Activated naive CD4-positive, alpha-beta T cell treated with anti-CD3 and anti-CD28 coated beads, Interleukin-2, amount 50 U/mL, for 24 hours (primary cell): ENCODE measurements at regions not wholly inside any gene's neighbourhood (a gene's known extent, or its start where the extent isn't known, plus 50 kb on each side); places are given as distances from the start of the nearest gene placed in this dataset.

ENCODE experiments used
- H3K27ac Mint-ChIP-seq: one replicate; pipeline ENCODE4 v1.8.0; 2021; ENCODE audit warnings: mild to moderate bottlenecking, mixed read lengths
- H3K27me3 Mint-ChIP-seq: one replicate; pipeline ENCODE4 v1.8.0; 2021; ENCODE audit warnings: mixed read lengths
- H3K36me3 Mint-ChIP-seq: one replicate; pipeline ENCODE4 v1.8.0; 2021; ENCODE audit warnings: mixed read lengths
- H3K4me1 Mint-ChIP-seq: one replicate; pipeline ENCODE4 v1.8.0; 2021; ENCODE audit warnings: mixed read lengths
- H3K4me3 Mint-ChIP-seq: one replicate; pipeline ENCODE4 v1.8.0; 2021; ENCODE audit warnings: mild to moderate bottlenecking, mixed read lengths
- H3K9me3 Mint-ChIP-seq: one replicate; pipeline ENCODE4 v1.8.0; 2021; ENCODE audit warnings: mixed read lengths

DNA sequence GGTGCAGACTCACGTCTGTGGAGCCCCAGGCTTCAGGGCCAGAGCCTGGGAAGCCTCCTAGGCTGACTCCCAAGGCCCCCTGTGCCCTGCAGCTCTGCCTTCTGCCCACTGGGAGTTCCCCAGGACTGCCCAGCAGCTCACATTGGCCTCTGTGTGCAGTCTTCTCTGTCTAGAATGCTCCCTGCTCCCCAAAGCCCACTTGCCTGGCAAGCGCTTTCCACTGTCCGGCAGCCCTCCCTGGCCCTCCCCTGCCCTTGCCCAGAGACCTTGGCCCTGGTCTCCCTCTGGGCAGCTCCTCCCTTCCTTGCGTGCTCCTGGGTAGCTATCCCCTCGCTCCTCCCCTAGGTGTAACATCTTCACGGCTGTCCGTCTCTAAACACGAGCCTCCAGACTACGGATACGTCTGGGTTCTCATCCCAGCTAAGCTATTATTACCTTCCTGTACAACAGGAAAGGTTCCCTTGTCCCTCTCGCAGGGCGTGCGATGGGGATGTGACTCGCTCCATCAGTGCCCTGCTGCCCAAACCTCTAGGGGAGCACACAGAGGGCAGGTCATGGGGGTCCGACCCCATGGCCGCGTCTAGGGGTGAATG lies 325.5 kb upstream of the RTL1 start:
- H3K27ac Mint-ChIP-seq, result no peak overlapping the region
- H3K4me1 Mint-ChIP-seq, result no peaks in the 10 kb centered on the region
- no peaks in the 10 kb centered on the region for H3K36me3 Mint-ChIP-seq
- no peak overlapping the region for H3K4me3 Mint-ChIP-seq
- no peaks in the 10 kb centered on the region for H3K9me3 Mint-ChIP-seq
- peaks cover 2% of the 10 kb centered on the region for H3K27me3 Mint-ChIP-seq

DNA sequence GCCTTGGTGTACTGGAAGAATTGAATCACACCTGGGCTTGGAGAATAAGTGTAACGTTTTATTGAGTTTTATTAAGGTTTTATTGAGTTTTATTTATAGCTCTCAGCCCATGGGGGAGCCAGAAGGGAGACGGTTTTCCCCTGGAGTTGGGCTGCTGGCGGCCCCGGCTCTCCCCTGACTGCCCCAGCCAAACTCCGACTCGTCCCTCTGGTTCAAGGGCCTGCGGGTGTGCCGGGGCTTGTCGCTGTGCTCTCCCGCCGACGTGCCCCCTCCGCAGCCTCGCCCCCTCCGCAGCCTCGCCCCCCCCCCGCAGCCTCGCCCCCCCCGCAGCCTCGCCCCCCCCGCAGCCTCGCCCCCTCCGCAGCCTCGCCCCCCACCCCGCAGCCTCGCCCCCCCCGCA lies 326.1 kb upstream of the RTL1 start:
- Mint-ChIP-seq H3K36me3 (no peaks in the 10 kb centered on the region), H3K27me3 (peaks cover 3% of the 10 kb centered on the region), H3K27ac (no peak overlapping the region)

DNA sequence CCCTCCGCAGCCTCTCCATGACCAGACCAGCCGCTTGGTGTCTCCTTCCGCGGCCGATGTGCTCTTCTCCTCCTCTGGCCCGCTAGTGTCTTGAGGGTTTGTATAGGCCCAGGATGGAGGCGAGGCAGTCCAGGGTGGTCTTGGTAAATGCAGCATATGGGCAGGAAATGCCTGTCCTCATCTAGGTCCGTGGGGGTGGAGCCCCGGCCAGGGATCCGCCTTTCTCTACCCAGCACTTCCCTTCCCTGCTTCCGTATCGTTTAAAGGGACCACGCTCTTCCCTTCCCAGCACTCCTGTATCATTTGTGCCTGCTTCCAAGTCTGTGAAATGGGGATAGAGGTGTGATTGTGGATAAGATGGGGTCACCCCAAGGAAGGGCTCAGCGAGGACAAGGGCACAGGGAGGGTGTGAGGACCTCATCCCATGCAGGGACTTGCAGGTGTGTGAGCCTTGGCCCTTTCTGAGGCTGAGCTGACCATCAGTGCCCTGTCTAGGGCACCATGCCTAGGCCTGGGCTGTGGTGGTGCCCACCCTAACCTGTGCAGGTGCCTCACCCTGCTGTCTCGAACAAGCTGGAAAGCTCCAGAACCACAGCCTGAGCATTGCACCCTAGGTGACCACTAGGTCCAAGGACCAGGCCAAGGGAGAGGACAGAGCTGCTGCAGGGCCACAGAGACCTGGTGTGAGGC lies 326.8 kb upstream of the RTL1 start:
- no peak overlapping the region for H3K27ac Mint-ChIP-seq

More for the DNA sequence above, 326.1 kb upstream of the RTL1 start:
- no peaks in the 10 kb centered on the region for H3K4me1 Mint-ChIP-seq
- H3K4me3 Mint-ChIP-seq, result no peak overlapping the region
- H3K9me3 Mint-ChIP-seq, result no peaks in the 10 kb centered on the region

DNA sequence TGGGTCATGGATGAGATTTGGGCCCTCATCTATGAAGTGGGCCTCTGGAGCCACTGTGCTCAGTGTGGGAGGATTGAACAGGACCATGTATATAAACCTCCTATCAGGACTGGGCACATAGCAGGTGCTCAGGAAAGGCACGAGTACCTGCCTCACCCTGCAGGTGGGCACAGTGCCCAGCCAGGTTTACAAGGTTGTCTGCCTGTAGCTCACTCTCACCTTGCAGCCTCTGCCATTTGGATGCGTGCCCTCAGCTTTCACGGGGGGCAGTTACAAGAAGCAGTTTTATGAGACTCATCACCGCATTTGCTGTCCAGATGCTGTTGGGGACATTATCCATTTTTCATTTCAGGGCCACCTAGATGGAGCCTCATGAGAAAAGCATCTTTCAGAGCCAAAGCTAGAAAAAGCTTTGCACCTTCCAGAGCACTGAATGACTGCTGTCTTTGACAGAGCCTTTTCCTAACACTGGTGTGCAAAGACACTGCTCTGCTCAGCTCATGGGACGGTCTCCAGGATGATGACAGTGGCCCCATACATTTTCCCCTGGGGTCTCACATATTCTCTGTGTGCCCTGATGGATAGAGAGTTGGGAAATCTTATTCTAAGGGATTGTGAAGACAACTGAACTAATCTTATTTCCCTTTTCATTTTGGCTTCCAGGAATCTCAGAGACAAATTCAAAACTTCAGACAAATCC lies 327.5 kb upstream of the RTL1 start:
- no peaks in the 10 kb centered on the region for H3K36me3 Mint-ChIP-seq
- H3K9me3 Mint-ChIP-seq, result no peaks in the 10 kb centered on the region
- peaks cover 4% of the 10 kb centered on the region for H3K27me3 Mint-ChIP-seq
- H3K27ac Mint-ChIP-seq, result no peak overlapping the region
- no peaks in the 10 kb centered on the region for H3K4me1 Mint-ChIP-seq
- H3K4me3 Mint-ChIP-seq, result no peak overlapping the region

More for the DNA sequence above, 326.8 kb upstream of the RTL1 start:
- H3K9me3 Mint-ChIP-seq, result no peaks in the 10 kb centered on the region
- peaks cover 4% of the 10 kb centered on the region for H3K27me3 Mint-ChIP-seq
- H3K4me3 Mint-ChIP-seq, result no peak overlapping the region
- H3K36me3 Mint-ChIP-seq, result no peaks in the 10 kb centered on the region
- H3K4me1 Mint-ChIP-seq, result no peaks in the 10 kb centered on the region

DNA sequence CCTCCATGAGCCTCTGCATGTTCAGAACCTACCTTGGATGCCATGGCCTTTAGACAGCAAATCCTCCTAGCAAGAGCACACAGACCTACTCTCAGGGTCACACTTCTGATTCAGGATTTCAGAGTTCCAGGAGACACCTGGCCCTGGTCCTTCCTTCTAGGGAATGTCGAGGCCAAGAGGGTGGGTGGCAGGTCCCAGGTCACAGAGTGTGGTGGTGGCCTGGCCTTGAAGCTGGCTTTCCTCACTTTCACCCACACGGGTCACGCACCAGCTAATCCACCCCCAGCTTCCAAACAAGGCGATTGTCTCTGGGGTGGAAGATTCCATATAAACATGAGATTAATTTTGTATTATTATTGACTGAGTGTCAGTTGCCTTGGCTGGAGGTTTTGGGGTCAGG lies 328.3 kb upstream of the RTL1 start:
- Mint-ChIP-seq H3K36me3 (no peaks in the 10 kb centered on the region), H3K4me3 (no peak overlapping the region), H3K27me3 (peaks cover 4% of the 10 kb centered on the region), H3K27ac (no peak overlapping the region), H3K4me1 (no peaks in the 10 kb centered on the region), H3K9me3 (no peaks in the 10 kb centered on the region)

DNA sequence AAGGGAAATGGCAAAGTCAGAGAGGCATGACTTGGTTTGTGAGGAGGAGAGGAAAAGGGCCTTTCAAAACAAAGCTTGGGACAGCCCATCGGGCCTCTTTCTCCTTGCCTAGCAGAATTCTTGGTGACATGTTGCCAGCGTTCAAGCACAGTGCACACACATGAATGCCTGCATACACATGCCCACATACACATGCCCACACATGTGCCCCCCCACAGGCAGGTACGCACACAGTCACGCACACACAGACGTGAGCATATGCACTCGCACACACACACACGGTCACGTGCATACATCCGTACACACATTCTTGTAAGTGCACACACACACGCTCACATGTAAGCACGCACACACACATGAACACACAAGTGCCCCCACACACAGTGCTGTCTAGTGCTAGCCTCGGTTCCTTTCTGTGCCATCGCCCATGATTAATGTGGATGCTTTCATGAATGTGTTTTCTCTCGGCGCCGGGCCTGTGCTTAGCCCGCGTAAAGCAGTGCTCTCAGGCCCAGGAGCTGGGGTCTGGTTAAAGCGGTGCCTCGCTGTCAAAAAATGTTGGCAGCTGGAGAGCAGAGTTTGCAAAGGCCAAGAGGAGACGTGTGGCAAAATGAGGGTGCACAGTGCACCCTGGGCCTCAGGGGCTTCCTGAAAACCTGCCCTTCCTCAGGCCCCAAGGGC lies 328.8 kb upstream of the DIO3 start:
- Mint-ChIP-seq H3K9me3 (no peaks in the 10 kb centered on the region), H3K4me3 (no peak overlapping the region), H3K27me3 (peaks cover 4% of the 10 kb centered on the region), H3K4me1 (no peaks in the 10 kb centered on the region), H3K36me3 (no peaks in the 10 kb centered on the region), H3K27ac (no peak overlapping the region)

DNA sequence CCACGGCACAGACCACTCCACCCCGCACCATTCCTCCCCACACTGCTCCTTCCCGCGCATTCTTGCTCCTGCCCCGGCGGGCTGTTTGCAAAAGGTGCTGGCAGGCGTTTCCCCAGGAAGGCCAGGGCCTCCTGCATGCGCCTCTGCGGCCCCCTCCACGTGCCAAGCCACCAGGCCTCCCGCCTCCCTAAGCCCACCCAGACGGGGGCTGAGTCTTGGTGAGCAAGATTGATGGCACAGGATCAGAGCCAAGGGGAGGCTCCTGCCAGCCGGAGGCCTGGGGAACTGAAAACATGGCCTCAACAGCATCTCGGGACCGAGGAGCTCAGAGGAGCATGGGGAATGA lies 328.3 kb upstream of the DIO3 start:
- no peak overlapping the region for H3K27ac Mint-ChIP-seq
- no peaks in the 10 kb centered on the region for H3K36me3 Mint-ChIP-seq
- H3K27me3 Mint-ChIP-seq, result peaks cover 4% of the 10 kb centered on the region
- no peak overlapping the region for H3K4me3 Mint-ChIP-seq
- no peaks in the 10 kb centered on the region for H3K4me1 Mint-ChIP-seq
- H3K9me3 Mint-ChIP-seq, result no peaks in the 10 kb centered on the region

DNA sequence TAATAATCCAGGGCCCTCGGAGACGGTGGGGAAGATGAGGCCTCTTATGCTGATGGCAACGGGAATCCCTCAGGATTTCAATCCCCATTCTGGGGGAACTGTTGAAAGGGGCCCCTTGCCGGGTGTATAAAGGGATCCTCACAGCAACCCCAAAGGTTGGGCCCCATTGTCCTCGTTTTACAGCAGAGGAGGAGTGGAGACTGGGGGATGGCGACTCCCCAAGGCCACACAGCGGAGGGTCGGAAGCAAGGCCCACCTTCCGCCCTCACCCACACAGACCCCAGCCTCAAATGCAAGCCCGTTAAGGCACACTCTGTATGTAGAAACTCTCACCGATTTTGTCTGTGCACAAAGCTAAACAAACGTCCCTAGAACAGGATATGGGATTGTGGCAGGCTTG lies 327.9 kb upstream of the DIO3 start:
- Mint-ChIP-seq H3K27ac (no peak overlapping the region), H3K27me3 (peaks cover 4% of the 10 kb centered on the region), H3K36me3 (no peaks in the 10 kb centered on the region), H3K4me1 (no peaks in the 10 kb centered on the region), H3K4me3 (no peak overlapping the region), H3K9me3 (no peaks in the 10 kb centered on the region)

DNA sequence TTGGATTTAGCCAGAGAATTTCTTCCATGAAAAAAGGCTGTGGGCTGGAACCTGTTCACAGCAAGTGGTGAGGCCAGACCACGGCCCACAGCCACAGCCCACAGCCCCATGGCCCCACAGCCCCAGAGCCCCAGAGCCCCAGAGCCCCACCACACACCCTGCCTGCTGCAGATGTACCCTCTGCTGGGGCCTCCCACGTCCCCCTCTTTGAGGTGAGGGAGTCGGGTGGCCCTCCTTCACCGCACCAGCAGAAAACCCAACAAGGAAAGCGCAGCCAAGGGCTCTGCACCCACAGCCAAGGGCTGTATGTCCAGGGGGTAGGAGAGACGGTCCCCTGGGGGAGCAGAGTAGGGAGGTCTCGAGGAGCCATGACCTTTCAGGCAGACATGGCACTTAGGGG lies 327.5 kb upstream of the DIO3 start:
- Mint-ChIP-seq H3K27ac (no peak overlapping the region), H3K4me1 (no peaks in the 10 kb centered on the region), H3K36me3 (no peaks in the 10 kb centered on the region), H3K27me3 (peaks cover 4% of the 10 kb centered on the region), H3K9me3 (no peaks in the 10 kb centered on the region), H3K4me3 (no peak overlapping the region)

DNA sequence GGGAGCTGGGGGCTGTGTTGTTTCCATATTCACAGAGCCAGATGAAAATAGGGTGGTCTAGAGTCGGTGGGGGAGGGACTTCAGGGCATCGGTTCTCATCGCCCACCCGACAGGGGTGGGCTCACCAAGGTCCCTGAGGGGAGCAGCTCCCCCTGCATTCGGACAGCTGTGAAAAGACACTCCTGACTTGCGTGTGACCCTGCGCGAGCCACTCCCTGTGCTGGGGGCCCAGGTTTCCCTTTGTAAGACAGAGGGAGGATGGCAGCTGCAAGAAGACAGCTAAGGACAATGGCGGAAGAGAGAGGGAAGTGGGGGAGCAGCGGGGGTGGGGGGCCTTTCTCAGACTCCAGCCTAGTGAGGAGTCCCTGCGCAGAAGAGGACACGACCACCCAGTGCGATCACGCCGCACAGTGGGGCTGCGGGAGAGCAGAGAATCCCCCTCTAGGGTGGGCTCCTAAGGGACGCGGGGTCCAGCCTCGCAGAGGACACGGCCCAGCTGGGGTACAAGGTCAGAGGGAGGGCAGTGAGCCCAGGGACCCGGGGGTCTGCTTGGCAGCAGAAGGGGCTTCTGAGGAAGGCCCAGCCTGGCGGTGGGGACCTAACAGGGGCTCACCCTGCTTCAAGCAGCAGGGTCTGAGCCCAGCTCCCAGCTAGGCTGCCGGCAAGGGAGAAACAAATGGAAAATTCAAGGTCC lies 326.9 kb upstream of the DIO3 start:
- Mint-ChIP-seq H3K27me3 (peaks cover 4% of the 10 kb centered on the region), H3K4me1 (no peaks in the 10 kb centered on the region), H3K4me3 (no peak overlapping the region), H3K36me3 (no peaks in the 10 kb centered on the region), H3K9me3 (no peaks in the 10 kb centered on the region), H3K27ac (no peak overlapping the region)

DNA sequence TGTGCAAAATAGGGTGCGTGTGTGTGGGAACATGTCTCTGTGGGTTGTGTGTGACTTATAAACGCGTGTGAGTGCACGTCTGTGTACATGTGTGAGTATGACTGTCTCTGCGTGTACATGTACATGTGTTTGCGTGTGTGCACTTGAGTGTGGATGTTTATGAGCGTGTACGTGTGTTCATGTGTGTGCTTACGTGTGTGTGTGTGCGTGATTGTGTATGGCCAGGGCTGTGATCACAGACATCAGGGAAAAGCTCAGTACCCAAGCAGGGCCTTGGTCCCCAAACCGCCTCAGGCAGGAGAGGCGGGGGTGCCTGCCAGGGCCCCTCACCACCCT lies 326.3 kb upstream of the DIO3 start:
- Mint-ChIP-seq H3K4me1 (no peaks in the 10 kb centered on the region), H3K36me3 (no peaks in the 10 kb centered on the region), H3K27ac (no peak overlapping the region)

DNA sequence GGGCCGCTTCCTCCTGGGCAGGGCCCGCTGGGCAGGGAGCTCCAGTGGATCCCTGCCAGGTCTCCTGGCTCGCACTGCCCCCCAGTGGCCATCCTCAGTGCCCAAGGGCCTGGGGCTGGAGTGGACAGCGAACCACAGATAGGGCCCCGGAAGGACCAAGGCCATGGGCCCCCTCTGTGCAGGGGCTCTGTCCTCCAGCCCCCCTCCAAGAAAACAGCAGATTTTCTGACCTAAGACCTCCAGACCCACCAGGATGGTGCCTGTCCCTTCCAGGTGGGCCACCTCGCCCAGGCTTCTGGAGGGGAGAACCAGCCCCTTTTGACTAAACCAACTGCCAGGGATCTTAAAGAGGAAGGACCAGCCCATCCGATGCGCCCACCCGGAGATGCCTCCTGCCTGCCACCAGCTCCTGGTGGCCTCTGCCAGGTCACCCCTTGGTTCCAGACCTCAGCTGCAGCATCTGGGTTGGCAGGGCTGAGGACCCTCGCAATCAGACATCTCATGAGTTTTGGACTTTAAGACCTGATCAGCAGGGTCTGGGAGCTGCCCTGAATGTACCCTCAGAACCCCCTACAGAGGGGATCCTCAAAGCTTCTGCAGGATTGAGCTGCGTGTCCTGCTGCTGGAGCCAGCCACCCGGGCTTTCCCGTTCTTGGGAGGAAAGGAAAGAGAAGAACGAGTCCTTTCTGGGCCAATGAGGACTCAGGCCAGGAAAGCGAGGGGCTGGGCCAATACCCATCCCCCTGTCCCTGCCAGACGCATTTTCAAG lies 325.8 kb upstream of the DIO3 start:
- Mint-ChIP-seq H3K9me3 (no peaks in the 10 kb centered on the region), H3K4me1 (no peaks in the 10 kb centered on the region), H3K27ac (no peak overlapping the region), H3K4me3 (no peak overlapping the region), H3K27me3 (peaks cover 4% of the 10 kb centered on the region), H3K36me3 (no peaks in the 10 kb centered on the region)

More for the DNA sequence above, 326.3 kb upstream of the DIO3 start:
- Mint-ChIP-seq H3K4me3 (no peak overlapping the region), H3K9me3 (no peaks in the 10 kb centered on the region), H3K27me3 (peaks cover 4% of the 10 kb centered on the region)

DNA sequence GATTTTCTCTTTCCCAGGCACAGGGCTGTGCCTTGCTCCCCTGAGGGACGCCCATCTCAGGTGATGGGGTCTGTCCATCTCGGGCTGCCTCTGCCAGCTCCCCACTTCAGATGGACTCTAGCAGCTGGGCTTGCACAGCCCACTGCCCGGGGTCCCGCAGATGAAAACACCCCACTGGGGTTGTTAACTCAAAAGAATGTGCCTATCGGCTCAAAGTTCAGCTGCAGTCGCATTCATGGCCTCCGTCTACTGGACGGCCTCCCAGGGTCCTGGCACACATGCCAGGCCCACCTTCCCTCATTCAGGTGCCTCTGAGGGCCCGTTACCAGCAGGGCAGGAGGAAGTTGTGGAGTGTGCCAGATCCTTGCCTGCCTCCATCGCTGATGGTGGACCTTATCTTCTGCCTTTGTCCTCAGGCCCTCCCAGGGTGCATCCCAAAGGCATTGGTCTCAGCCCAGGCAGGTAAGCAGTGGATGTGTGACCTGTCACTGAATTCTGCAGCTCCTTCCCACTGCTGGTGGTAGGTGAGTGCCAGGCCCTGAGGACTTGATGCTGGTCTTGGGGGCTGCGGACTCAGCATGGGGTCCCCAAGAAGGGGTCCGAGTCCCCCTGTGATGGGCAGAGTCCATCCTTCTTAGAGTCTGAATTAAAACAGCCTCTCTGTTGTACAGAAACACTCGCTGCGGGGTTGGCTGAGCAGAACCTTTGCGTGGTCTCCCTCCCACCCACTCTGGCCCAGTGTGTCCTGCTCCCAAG lies 324.6 kb upstream of the DIO3 start:
- H3K4me1 Mint-ChIP-seq, result no peaks in the 10 kb centered on the region
- no peak overlapping the region for H3K4me3 Mint-ChIP-seq
- H3K27me3 Mint-ChIP-seq, result peaks cover 4% of the 10 kb centered on the region
- H3K9me3 Mint-ChIP-seq, result no peaks in the 10 kb centered on the region
- H3K36me3 Mint-ChIP-seq, result no peaks in the 10 kb centered on the region
- H3K27ac Mint-ChIP-seq, result no peak overlapping the region

DNA sequence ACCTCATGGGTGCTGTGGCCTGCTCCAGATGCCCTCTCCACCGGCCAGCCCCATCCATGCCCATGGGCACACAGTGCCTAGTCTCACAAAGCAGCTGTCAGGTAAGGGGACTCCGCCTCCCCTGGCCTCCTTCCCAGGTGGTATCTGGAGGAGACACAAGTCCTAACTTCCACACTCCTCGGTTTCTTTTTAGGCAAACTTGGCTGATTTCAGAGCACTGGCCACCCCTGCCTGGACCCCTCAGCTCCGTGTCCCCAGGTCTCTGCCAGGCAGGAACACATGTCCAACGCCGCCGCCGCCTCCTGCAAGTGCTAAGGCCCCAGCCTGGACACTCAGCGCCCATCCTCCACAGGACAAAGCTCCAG lies 324.1 kb upstream of the DIO3 start:
- Mint-ChIP-seq H3K4me3 (no peak overlapping the region), H3K36me3 (no peaks in the 10 kb centered on the region), H3K27me3 (peaks cover 4% of the 10 kb centered on the region), H3K9me3 (no peaks in the 10 kb centered on the region), H3K27ac (no peak overlapping the region), H3K4me1 (no peaks in the 10 kb centered on the region)

DNA sequence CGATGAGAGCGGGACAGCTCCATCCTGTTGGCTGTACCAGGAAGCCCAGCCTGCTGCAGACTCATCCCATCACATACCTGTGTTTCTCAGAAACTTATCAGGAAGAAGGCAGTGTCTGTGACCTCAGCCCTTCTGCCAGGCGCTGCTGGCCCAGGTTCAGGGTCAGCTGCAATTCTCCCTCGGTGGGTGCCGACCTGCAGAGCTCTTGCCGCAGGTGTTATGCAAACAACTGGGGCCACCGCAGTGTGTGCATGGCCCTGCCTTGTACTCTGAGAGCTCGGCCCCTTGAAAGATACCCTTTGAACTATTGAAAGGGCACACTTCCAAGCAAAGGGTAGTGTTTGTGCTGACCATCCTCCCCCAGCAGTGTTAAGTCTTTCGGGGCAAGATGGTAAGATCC lies 322.2 kb upstream of the DIO3 start:
- no peak overlapping the region for H3K4me3 Mint-ChIP-seq
- no peaks in the 10 kb centered on the region for H3K4me1 Mint-ChIP-seq
- no peaks in the 10 kb centered on the region for H3K9me3 Mint-ChIP-seq
- H3K36me3 Mint-ChIP-seq, result no peaks in the 10 kb centered on the region
- no peak overlapping the region for H3K27ac Mint-ChIP-seq
- H3K27me3 Mint-ChIP-seq, result peaks cover 3% of the 10 kb centered on the region
